Uterus (tissue), 2 donors: ENCODE measurements at regions not wholly inside any gene's neighbourhood (a gene's known extent, or its start where the extent isn't known, plus 50 kb on each side); places are given as distances from the start of the nearest gene placed in this dataset.

ENCODE experiments used
- CTCF ChIP-seq, 4 experiments: fragments of 200-600 bp in 2 of 4; fragments of 450-650 bp in 2 of 4; sonication (generic) in 2 of 4; IDR thresholded peaks; one replicate each; pipeline ENCODE4 v1.5.1; 2016 to 2019; ENCODE audit warnings: antibody characterized with exemption in 4 of 4, mild to moderate bottlenecking in 2 of 4, moderate library complexity in 1 of 4
- POLR2A ChIP-seq, 2 donors: fragments of 450-650 bp; IDR thresholded peaks; one replicate each; pipeline ENCODE4 v1.6.1; 2016; ENCODE audit warnings: antibody characterized with exemption in 2 of 2, mild to moderate bottlenecking in 1 of 2, moderate library complexity in 1 of 2

DNA sequence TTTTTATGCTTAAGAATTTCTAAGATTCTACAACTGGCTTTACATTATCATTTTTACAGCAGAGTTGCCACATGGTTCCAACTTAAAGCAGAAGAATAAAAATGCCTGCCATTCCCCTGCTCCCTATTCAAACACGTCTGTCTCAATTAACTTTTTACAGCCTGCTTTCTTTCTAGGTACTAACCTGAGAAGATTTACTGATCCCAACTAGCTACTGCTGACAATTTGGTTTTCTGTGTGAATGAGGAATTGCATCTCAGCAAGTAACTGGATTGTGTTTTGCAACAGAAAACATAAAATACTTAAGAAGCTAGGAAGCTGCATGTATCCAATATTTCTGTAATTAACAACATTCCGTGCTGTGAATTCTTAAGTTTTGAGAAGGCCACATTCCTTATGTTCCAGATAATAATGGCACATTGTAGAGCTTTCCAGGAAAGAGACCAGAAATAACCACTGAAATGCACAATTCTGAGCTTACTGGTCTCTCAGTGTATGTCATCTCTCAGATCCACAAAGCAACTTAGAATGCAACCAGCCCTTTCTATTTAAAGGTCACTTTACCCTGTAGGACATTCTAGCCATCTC, 306.8 kb upstream of the NMUR2 start:
- TF ChIP-seq CTCF (IDR thresholded peaks at IDR 0.05) (no peak), POLR2A (IDR thresholded peaks at IDR 0.05) (no peak)
